GM19193 (cell line): ENCODE measurements at regions not wholly inside any gene's neighbourhood (a gene's known extent, or its start where the extent isn't known, plus 50 kb on each side); places are given as distances from the start of the nearest gene placed in this dataset.
A peak's percentile ranks its signal among the peaks of the same experiment; 100 is the strongest.

Source experiments
- POLR2A ChIP-seq: IDR thresholded peaks from 4 replicates; pipeline ENCODE4 v1.6.1; 2011; ENCODE audit not compliant: insufficient read depth, insufficient read length; ENCODE audit errors: extremely low read depth

GRCh38 chr15:31241888-31242522 lies 84.6 kb upstream of the KLF13 start:
- TF ChIP-seq POLR2A: no peak

GRCh38 chr15:31243895-31244294 lies 82.7 kb upstream of the KLF13 start:
- no peak for TF ChIP-seq POLR2A

GRCh38 chr15:31245135-31245689 lies 81.4 kb upstream of the KLF13 start:
- TF ChIP-seq POLR2A: no peak

GRCh38 chr15:31245756-31246155 lies 80.9 kb upstream of the KLF13 start:
- TF ChIP-seq POLR2A: no peak

- no peak for TF ChIP-seq POLR2A
Observed at GRCh38 chr15:31247404-31247803, 79.2 kb upstream of the KLF13 start.

- TF ChIP-seq POLR2A: no peak
Observed at GRCh38 chr15:31248263-31248662, 78.4 kb upstream of the KLF13 start.

GRCh38 chr15:31248951-31249350 lies 77.7 kb upstream of the KLF13 start:
- no peak for TF ChIP-seq POLR2A

- TF ChIP-seq POLR2A: no peak
Observed at GRCh38 chr15:31250033-31250432, 76.6 kb upstream of the KLF13 start.

- TF ChIP-seq POLR2A: no peak
Observed at GRCh38 chr15:31251165-31251564, 75.5 kb upstream of the KLF13 start.

GRCh38 chr15:31252171-31252785 lies 74.4 kb upstream of the KLF13 start:
- no peak for TF ChIP-seq POLR2A

- no peak for TF ChIP-seq POLR2A
Observed at GRCh38 chr15:31254431-31255175, 72.0 kb upstream of the KLF13 start.

- no peak for TF ChIP-seq POLR2A
Observed at GRCh38 chr15:31255176-31255510, 71.5 kb upstream of the KLF13 start.

- TF ChIP-seq POLR2A: no peak
Observed at GRCh38 chr15:31255732-31256377, 70.8 kb upstream of the KLF13 start.

GRCh38 chr15:31256378-31257265 lies 70.0 kb upstream of the KLF13 start:
- TF ChIP-seq POLR2A: peak; percentile 35
